HCT116 (cell line): ENCODE measurements at regions not wholly inside any gene's neighbourhood (a gene's known extent, or its start where the extent isn't known, plus 50 kb on each side); places are given as distances from the start of the nearest gene placed in this dataset.
"Not testable (repeated sequence)": the region's sequence is repeated elsewhere in the genome, so short reads cannot be mapped to it uniquely, and the experiment has no call there.

Experiments
- POLR2A ChIP-seq: IDR thresholded peaks from 2 replicates; pipeline ENCODE4 v1.7.0; 2011; ENCODE audit warnings: borderline replicate concordance; ENCODE audit not compliant: insufficient read depth, insufficient read length; ENCODE audit errors: extremely low read depth
- REST ChIP-seq: IDR thresholded peaks from 2 replicates; pipeline ENCODE4 v1.6.1; 2012; ENCODE audit warnings: low read depth

- not testable (repeated sequence) for TF ChIP-seq REST, POLR2A
These were observed 188.9 kb upstream of the TP63 start for GRCh38 chr3:189442257-189442656.
